ENCODE measurements at regions not wholly inside any gene's neighbourhood (a gene's known extent, or its start where the extent isn't known, plus 50 kb on each side); places are given as distances from the start of the nearest gene placed in this dataset.
A peak's percentile ranks its signal among the peaks of the same experiment; 100 is the strongest.

DNA sequence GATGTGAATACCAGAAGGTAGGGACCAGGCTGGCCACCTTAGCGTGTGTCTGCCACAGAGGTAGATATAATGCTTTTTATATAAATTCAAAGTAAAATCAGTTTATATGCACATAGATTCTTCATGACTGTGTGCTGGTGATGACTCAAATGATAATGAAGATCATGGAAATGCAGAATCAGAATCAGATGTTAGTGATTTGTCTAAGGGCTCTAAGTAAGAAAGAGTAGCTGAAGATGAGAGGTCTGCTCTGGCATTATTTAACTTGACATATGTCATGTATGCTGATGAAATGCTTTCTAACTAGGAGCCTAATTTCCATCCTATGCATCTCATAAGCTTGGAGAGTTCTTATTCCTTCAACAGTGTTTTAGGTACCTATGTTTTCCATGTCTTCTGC lies 50.3 kb upstream of the DPH6 start:
- Histone ChIP-seq H2AFZ (ENCODE audit: low read depth, low read length) (no peak overlapping the region; the same call in 1 of the 2 replicates), H3K9me1 (ENCODE audit: control insufficient read depth, insufficient read depth, low read length) (no peaks in the 10 kb centered on the region), H3K9ac (ENCODE audit: insufficient read depth in 1 of 2, low read depth in 2 of 2, low read length in 2 of 2) (no peak overlapping the region), H3K79me2 (ENCODE audit: control insufficient read depth, insufficient read depth, low read length) (no peaks in the 10 kb centered on the region), H3K36me3 (ENCODE audit: control insufficient read depth, insufficient read depth, low read length) (no peaks in the 10 kb centered on the region), H3K27me3 (ENCODE audit: control insufficient read depth in 2 of 2, insufficient read depth in 2 of 2, low read length in 2 of 2) (no peaks in the 10 kb centered on the region), H3K4me2 (ENCODE audit: insufficient read depth, low read length) (no peak overlapping the region), H4K20me1 (replicated peaks; ENCODE audit: control insufficient read depth, insufficient read depth, low read length) (no peaks in the 10 kb centered on the region), H3K4me3 (no peak overlapping the region), H3K9me3 (replicated peaks; ENCODE audit: control insufficient read depth, insufficient read depth, low read depth, low read length) (no peaks in the 10 kb centered on the region), H3K4me1 (replicated peaks in 1 of 2; ENCODE audit: control insufficient read depth in 2 of 2, insufficient read depth in 2 of 2, low read length in 2 of 2) (peaks cover 0 to 11% of the 10 kb centered on the region in 2 experiments; a peak in 2 of 5 replicates), H3K27ac (ENCODE audit: extremely low read depth, low read depth, low read length) (no peak overlapping the region)
- in situ Hi-C loops (cut with MboI): no loop called here
- DNase-seq (ENCODE audit: extremely low read depth in 1 of 4, low spot score in 3 of 4) (no peak), FAIRE-seq (peak; percentile 35), ATAC-seq (no peak)
- BruUV-seq (replicated peaks): no TSS peak
- ChIA-PET CTCF (ENCODE audit: low intra/inter-chr PET ratio) (no interaction called here), POLR2A (no interaction called here)
- intact Hi-C loops (cut with micrococcal nuclease): no loop called here
- TF ChIP-seq ZNF311 (CRISPR knock-in tag; IDR thresholded peaks at IDR 0.05): no peak
- 6% methylated on average over 1 of the region's 1 CpG for WGBS (ENCODE audit: insufficient coverage, low coverage, missing lambda C conversion rate)

DNA sequence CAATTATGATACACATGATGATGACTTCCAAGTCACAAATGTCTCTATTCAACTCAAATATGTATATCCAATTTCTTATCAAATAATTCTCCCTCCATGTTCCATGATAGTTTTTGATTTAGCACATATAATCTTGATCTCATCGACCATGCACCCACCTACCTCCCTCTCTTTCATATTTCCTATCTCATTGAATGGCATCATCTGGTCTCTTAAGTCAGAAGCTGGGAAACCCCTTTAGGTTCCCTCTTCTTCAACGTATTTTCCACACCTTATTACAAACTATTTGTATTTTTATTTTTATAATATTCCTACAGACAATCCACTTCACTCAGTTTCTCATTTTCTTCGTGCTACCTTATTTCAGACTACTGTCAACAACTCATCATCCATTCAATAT lies 56.9 kb upstream of the DPH6 start:
- H3K9me1 ChIP-seq (ENCODE audit: control insufficient read depth, insufficient read depth, low read length): no peaks in the 10 kb centered on the region
- no peak for DNase-seq (ENCODE audit: extremely low read depth in 1 of 4, low spot score in 3 of 4)
- no peak overlapping the region for H3K9ac ChIP-seq (ENCODE audit: insufficient read depth in 1 of 2, low read depth in 2 of 2, low read length in 2 of 2)
- no peaks in the 10 kb centered on the region for H3K4me1 ChIP-seq (replicated peaks in 1 of 2; ENCODE audit: control insufficient read depth in 2 of 2, insufficient read depth in 2 of 2, low read length in 2 of 2)
- 6% methylated on average over 3 of the region's 3 CpGs for WGBS (ENCODE audit: insufficient coverage, low coverage, missing lambda C conversion rate)
- ATAC-seq: no peak
- intact Hi-C loops (cut with micrococcal nuclease): no loop called here
- H3K9me3 ChIP-seq (replicated peaks; ENCODE audit: control insufficient read depth, insufficient read depth, low read depth, low read length): no peaks in the 10 kb centered on the region
- no peak overlapping the region for H3K27ac ChIP-seq (ENCODE audit: extremely low read depth, low read depth, low read length)
- ChIA-PET CTCF (ENCODE audit: low intra/inter-chr PET ratio) (no interaction called here), POLR2A (no interaction called here)
- H3K79me2 ChIP-seq (ENCODE audit: control insufficient read depth, insufficient read depth, low read length): no peaks in the 10 kb centered on the region
- no peaks in the 10 kb centered on the region for H3K36me3 ChIP-seq (ENCODE audit: control insufficient read depth, insufficient read depth, low read length)
- H3K4me2 ChIP-seq (ENCODE audit: insufficient read depth, low read length): no peak overlapping the region
- BruUV-seq (replicated peaks): no TSS peak
- H3K27me3 ChIP-seq (ENCODE audit: control insufficient read depth in 2 of 2, insufficient read depth in 2 of 2, low read length in 2 of 2): no peaks in the 10 kb centered on the region
- H2AFZ ChIP-seq (ENCODE audit: low read depth, low read length): no peak overlapping the region
- in situ Hi-C loops (cut with MboI): no loop called here
- H3K4me3 ChIP-seq: no peak overlapping the region
- H4K20me1 ChIP-seq (replicated peaks; ENCODE audit: control insufficient read depth, insufficient read depth, low read length): no peaks in the 10 kb centered on the region
- FAIRE-seq: no peak
- TF ChIP-seq ZNF778 (CRISPR knock-in tag; IDR thresholded peaks at IDR 0.05) (no peak), TSC22D4 (tag; IDR thresholded peaks at IDR 0.05) (no peak), TAL1 (IDR thresholded peaks at IDR 0.05) (no peak), TBL1XR1 (IDR thresholded peaks at IDR 0.05; ENCODE audit: low read length in 2 of 2) (no peak), KLF1 (tag; IDR thresholded peaks at IDR 0.05) (no peak), SRF (CRISPR knock-in tag; IDR thresholded peaks at IDR 0.05) (no peak), FOXJ2 (tag; IDR thresholded peaks at IDR 0.05) (no peak), BDP1 (IDR thresholded peaks at IDR 0.05; ENCODE audit: insufficient read depth, insufficient read length) (no peak), ZNF311 (CRISPR knock-in tag; IDR thresholded peaks at IDR 0.05) (no peak), MXI1 (IDR thresholded peaks at IDR 0.05; ENCODE audit: low read depth, low read length) (no peak), RBM15 (IDR thresholded peaks at IDR 0.05; ENCODE audit: insufficient read depth, low read length) (no peak), POLR2AphosphoS5 (IDR thresholded peaks at IDR 0.05; ENCODE audit: control insufficient read depth, insufficient read depth, low read depth, low read length) (no peak), ZNF764 (CRISPR knock-in tag; IDR thresholded peaks at IDR 0.05; ENCODE audit: low read depth) (no peak), ZBTB1 (CRISPR knock-in tag; IDR thresholded peaks at IDR 0.05; ENCODE audit: borderline replicate concordance, low read depth) (no peak)
- TF ChIP-seq, protein P1, sequence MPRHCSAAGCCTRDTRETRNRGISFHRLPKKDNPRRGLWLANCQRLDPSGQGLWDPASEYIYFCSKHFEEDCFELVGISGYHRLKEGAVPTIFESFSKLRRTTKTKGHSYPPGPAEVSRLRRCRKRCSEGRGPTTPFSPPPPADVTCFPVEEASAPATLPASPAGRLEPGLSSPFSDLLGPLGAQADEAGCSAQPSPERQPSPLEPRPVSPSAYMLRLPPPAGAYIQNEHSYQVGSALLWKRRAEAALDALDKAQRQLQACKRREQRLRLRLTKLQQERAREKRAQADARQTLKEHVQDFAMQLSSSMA (CRISPR knock-in tag; IDR thresholded peaks at IDR 0.05): no peak
- TF ChIP-seq, protein P2, sequence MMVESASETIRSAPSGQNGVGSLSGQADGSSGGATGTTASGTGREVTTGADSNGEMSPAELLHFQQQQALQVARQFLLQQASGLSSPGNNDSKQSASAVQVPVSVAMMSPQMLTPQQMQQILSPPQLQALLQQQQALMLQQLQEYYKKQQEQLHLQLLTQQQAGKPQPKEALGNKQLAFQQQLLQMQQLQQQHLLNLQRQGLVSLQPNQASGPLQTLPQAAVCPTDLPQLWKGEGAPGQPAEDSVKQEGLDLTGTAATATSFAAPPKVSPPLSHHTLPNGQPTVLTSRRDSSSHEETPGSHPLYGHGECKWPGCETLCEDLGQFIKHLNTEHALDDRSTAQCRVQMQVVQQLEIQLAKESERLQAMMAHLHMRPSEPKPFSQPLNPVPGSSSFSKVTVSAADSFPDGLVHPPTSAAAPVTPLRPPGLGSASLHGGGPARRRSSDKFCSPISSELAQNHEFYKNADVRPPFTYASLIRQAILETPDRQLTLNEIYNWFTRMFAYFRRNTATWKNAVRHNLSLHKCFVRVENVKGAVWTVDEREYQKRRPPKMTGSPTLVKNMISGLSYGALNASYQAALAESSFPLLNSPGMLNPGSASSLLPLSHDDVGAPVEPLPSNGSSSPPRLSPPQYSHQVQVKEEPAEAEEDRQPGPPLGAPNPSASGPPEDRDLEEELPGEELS (CRISPR knock-in tag; IDR thresholded peaks at IDR 0.05; ENCODE audit: borderline replicate concordance): no peak
